OCI-LY7 (cell line): ENCODE measurements at regions not wholly inside any gene's neighbourhood (a gene's known extent, or its start where the extent isn't known, plus 50 kb on each side); places are given as distances from the start of the nearest gene placed in this dataset.

Experiments used
- EZH2phosphoT487 ChIP-seq: fragments of 200-600 bp; sonication (generic); IDR thresholded peaks from 2 replicates; pipeline ENCODE4 v1.6.1; 2018; ENCODE audit warnings: low read depth, borderline replicate concordance, mild to moderate bottlenecking, mixed run types, antibody characterized with exemption, low read length, moderate library complexity, mixed read lengths
- TF ChIP-seq, protein P1 (sequence below): fragments of 200-600 bp; sonication (generic); conservative IDR thresholded peaks from 2 replicates; pipeline ENCODE4 v1.5.1; 2014; ENCODE audit warnings: mild to moderate bottlenecking, antibody characterized with exemption, low read length, moderate library complexity, mixed read lengths

DNA sequence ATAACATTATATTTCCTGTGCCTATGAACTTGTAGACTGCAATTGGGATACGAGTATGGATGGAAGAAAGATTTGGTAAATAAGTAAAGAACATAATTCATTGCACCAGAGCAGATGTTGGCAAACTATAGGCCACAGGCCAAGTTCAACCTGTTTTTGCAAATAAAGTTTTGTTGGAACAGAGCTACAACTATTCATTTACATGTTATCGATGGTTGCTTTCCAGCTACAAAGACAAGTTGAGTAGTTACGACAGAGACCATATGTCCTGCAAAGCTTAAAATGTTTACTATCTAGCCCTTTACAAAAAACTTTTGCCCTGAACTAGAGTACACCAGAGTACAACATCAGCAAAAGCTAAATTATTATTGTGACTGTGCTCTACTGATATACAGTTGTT is 169.1 kb upstream of the DMAC1 start:
- TF ChIP-seq, protein P1, sequence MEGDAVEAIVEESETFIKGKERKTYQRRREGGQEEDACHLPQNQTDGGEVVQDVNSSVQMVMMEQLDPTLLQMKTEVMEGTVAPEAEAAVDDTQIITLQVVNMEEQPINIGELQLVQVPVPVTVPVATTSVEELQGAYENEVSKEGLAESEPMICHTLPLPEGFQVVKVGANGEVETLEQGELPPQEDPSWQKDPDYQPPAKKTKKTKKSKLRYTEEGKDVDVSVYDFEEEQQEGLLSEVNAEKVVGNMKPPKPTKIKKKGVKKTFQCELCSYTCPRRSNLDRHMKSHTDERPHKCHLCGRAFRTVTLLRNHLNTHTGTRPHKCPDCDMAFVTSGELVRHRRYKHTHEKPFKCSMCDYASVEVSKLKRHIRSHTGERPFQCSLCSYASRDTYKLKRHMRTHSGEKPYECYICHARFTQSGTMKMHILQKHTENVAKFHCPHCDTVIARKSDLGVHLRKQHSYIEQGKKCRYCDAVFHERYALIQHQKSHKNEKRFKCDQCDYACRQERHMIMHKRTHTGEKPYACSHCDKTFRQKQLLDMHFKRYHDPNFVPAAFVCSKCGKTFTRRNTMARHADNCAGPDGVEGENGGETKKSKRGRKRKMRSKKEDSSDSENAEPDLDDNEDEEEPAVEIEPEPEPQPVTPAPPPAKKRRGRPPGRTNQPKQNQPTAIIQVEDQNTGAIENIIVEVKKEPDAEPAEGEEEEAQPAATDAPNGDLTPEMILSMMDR = no peak
- no peak for TF ChIP-seq EZH2phosphoT487
